MCF 10A (cell line): ENCODE measurements at regions not wholly inside any gene's neighbourhood (a gene's known extent, or its start where the extent isn't known, plus 50 kb on each side); places are given as distances from the start of the nearest gene placed in this dataset.

Experiments used
- BruUV-seq: library from RNA; stranded (reverse); fragments of 400-500 nt; replicated peaks from 2 replicates; lab custom pipeline; 2021; lab: Mats Ljungman, UMichigan
- CTCF ChIA-PET: fragments of 300-600 bp; sonication (Branson Sonifier 250); formaldehyde crosslinking; extraction: SDS; loops from one replicate; lab custom pipeline; 2021; ENCODE audit warnings: antibody characterized with exemption, inconsistent platforms; lab: Yijun Ruan, JAX
- POLR2A ChIA-PET: fragments of 300-600, 350-650 bp; sonication (Branson Sonifier 250); formaldehyde crosslinking; extraction: SDS; loops from one replicate; lab custom pipeline; 2020; ENCODE audit warnings: antibody characterized with exemption, inconsistent platforms; lab: Yijun Ruan, JAX
- DNase-seq: peaks from one replicate; pipeline ENCODE4 v3.0.0-alpha.2; 2018; ENCODE audit not compliant: unreplicated experiment
- H3K27ac Mint-ChIP-seq: one replicate; pipeline ENCODE4 v1.8.0; 2022; ENCODE audit warnings: mild to moderate bottlenecking, low read depth, mixed read lengths; ENCODE audit not compliant: unreplicated experiment
- H3K27me3 Mint-ChIP-seq: one replicate; pipeline ENCODE4 v1.8.0; 2022; ENCODE audit warnings: mixed read lengths; ENCODE audit not compliant: insufficient read depth, unreplicated experiment
- H3K36me3 Mint-ChIP-seq: one replicate; pipeline ENCODE4 v1.8.0; 2022; ENCODE audit warnings: mild to moderate bottlenecking, moderate library complexity, mixed read lengths; ENCODE audit not compliant: insufficient read depth, unreplicated experiment
- H3K4me1 Mint-ChIP-seq: one replicate; pipeline ENCODE4 v1.8.0; 2022; ENCODE audit warnings: mixed read lengths; ENCODE audit not compliant: insufficient read depth, unreplicated experiment
- H3K4me3 Mint-ChIP-seq: one replicate; pipeline ENCODE4 v1.8.0; 2022; ENCODE audit warnings: mild to moderate bottlenecking, moderate library complexity, mixed read lengths; ENCODE audit not compliant: unreplicated experiment
- H3K9me3 Mint-ChIP-seq: one replicate; pipeline ENCODE4 v1.8.0; 2022; ENCODE audit warnings: mixed read lengths; ENCODE audit not compliant: unreplicated experiment
- intact Hi-C: fragments of 100-400 bp; cut with micrococcal nuclease; formaldehyde crosslinking; loops from 2 replicates; pipeline ENCODE4 v1.14.1; 2022
- TF ChIP-seq, protein P1 (sequence below): fragments of 200-600 bp; IDR thresholded peaks from one replicate; pipeline ENCODE4 v1.8.0; 2022; ENCODE audit warnings: antibody characterized with exemption, mild to moderate bottlenecking; ENCODE audit not compliant: unreplicated experiment

DNA sequence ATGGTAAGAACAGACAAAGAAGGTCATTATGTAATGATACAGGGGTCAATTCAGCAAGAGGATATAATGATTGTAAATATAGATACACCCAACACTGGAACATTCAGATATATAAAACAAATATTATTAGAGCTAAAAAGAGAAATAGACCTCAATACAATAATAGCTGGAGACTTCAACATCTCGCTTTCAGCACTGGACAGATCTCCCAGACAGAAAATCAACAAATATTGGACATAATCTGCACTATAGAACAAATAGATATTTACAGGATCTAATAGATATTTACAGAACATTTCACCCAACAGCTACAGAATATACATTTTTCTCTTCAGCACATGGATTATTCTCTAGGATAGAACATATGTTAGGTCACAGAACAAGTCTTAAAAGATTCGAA, 190.6 kb upstream of the RFX3 start:
- H3K9me3 Mint-ChIP-seq = no peaks in the 10 kb centered on the region
- H3K27me3 Mint-ChIP-seq = peaks cover 45% of the 10 kb centered on the region
- H3K27ac Mint-ChIP-seq = no peak overlapping the region
- ChIA-PET CTCF (interaction anchor here (0.9 kb wide), 1 partner anchor 362 kb away, joined by 3 read pairs; no protein-coding TSS in a partner anchor), POLR2A (no interaction called here)
- BruUV-seq = no TSS peak
- intact Hi-C loops = no loop called here
- TF ChIP-seq, protein P1, sequence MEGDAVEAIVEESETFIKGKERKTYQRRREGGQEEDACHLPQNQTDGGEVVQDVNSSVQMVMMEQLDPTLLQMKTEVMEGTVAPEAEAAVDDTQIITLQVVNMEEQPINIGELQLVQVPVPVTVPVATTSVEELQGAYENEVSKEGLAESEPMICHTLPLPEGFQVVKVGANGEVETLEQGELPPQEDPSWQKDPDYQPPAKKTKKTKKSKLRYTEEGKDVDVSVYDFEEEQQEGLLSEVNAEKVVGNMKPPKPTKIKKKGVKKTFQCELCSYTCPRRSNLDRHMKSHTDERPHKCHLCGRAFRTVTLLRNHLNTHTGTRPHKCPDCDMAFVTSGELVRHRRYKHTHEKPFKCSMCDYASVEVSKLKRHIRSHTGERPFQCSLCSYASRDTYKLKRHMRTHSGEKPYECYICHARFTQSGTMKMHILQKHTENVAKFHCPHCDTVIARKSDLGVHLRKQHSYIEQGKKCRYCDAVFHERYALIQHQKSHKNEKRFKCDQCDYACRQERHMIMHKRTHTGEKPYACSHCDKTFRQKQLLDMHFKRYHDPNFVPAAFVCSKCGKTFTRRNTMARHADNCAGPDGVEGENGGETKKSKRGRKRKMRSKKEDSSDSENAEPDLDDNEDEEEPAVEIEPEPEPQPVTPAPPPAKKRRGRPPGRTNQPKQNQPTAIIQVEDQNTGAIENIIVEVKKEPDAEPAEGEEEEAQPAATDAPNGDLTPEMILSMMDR = no peak
- H3K36me3 Mint-ChIP-seq = no peaks in the 10 kb centered on the region
- DNase-seq = no peak
- no peaks in the 10 kb centered on the region for H3K4me1 Mint-ChIP-seq
- H3K4me3 Mint-ChIP-seq = no peak overlapping the region

DNA sequence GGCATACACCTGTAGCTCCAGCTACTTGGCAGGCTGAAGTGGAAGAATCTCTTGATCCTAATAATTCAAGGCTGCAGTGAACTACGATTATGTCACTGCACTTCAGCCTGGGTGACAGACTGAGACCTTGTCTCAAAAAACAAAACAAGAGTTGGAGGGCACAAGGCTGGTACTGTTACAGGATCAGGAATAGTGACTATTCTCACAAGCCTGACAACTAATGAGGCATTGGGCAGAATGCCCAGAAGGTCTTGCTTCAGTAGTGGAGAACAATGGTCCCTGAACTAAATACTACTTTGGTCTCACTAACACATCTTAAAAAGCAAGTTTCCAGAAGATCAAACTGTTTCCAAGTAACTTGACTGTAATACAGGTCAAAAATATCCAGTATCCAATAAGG, 182.9 kb upstream of the RFX3 start:
- DNase-seq = peak; percentile 73
- peaks cover 32% of the 10 kb centered on the region for H3K27me3 Mint-ChIP-seq
- CTCF ChIA-PET = interaction anchor here (1.2 kb wide), 1 partner anchor 242 kb away, joined by 5 read pairs; no protein-coding TSS in a partner anchor
- BruUV-seq = no TSS peak
- no peaks in the 10 kb centered on the region for H3K4me1 Mint-ChIP-seq
- TF ChIP-seq, protein P1 = no peak
- H3K4me3 Mint-ChIP-seq = no peak overlapping the region
- intact Hi-C loops = no loop called here
- H3K27ac Mint-ChIP-seq = no peak overlapping the region
- no peaks in the 10 kb centered on the region for H3K9me3 Mint-ChIP-seq
- H3K36me3 Mint-ChIP-seq = no peaks in the 10 kb centered on the region
- POLR2A ChIA-PET = no interaction called here

DNA sequence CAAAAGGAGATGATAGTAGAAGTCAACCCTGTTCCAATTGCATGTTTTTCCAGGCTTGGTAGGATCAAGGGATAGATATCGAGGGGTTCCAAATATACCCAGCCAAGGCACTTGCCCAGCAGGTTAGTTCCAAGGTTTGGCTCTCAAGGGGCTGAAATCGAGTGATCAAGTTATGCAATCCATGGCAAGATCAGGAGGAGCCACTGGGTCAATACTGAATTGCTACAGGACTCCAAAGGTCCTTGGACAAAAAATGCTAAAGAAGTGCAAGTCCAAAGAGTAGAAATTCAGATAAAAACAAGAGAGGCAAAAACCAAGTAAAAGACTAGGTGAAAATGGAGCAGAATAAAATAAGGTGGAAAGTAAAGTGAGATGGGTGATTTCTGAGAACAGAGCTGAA, 179.1 kb upstream of the RFX3 start:
- TF ChIP-seq, protein P1 = no peak
- Mint-ChIP-seq H3K27me3 (peaks cover 29% of the 10 kb centered on the region), H3K4me1 (no peaks in the 10 kb centered on the region), H3K4me3 (no peak overlapping the region), H3K9me3 (no peaks in the 10 kb centered on the region), H3K27ac (no peak overlapping the region), H3K36me3 (no peaks in the 10 kb centered on the region)
- intact Hi-C loops = no loop called here
- POLR2A ChIA-PET = no interaction called here
- no TSS peak for BruUV-seq
- CTCF ChIA-PET = interaction anchor here (0.5 kb wide), 1 partner anchor 13 kb away, joined by 3 read pairs; no protein-coding TSS in a partner anchor
- no peak for DNase-seq

DNA sequence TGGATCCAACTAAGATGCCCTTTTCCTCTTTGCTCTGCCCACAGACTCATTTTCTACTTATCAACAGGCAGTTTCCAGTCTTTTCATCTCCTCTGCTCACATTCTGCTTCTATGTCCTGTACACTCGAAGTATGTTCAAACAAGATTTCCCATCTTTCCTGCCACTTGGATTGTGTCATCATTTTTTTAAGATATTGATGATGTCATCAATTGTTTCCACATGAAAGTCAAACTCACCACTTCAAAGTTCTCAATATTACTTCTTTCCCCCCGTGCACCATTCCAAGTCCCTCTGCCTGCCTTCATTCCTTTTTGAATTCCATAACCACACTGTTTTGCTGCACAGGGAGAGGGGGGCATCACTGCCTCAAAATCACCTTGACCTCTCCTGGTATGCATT, 175.0 kb upstream of the RFX3 start:
- BruUV-seq = no TSS peak
- Mint-ChIP-seq H3K27me3 (peaks cover 29% of the 10 kb centered on the region), H3K4me3 (no peak overlapping the region), H3K27ac (no peak overlapping the region), H3K9me3 (no peaks in the 10 kb centered on the region), H3K36me3 (no peaks in the 10 kb centered on the region), H3K4me1 (no peaks in the 10 kb centered on the region)
- TF ChIP-seq, protein P1 = no peak
- ChIA-PET CTCF (no interaction called here), POLR2A (no interaction called here)
- no peak for DNase-seq
- intact Hi-C loops = no loop called here
